Left forelimb (tissue), 1 donor: ENCODE measurements at regions not wholly inside any gene's neighbourhood (a gene's known extent, or its start where the extent isn't known, plus 50 kb on each side); places are given as distances from the start of the nearest gene placed in this dataset.
A peak's percentile ranks its signal among the peaks of the same experiment; 100 is the strongest.
"Not testable (repeated sequence)": the region's sequence is repeated elsewhere in the genome, so short reads cannot be mapped to it uniquely, and the experiment has no call there.

Source experiments
- DNase-seq: peaks from one replicate; pipeline ENCODE4 v3.0.0-alpha.2; 2018; ENCODE audit warnings: low spot score

DNA sequence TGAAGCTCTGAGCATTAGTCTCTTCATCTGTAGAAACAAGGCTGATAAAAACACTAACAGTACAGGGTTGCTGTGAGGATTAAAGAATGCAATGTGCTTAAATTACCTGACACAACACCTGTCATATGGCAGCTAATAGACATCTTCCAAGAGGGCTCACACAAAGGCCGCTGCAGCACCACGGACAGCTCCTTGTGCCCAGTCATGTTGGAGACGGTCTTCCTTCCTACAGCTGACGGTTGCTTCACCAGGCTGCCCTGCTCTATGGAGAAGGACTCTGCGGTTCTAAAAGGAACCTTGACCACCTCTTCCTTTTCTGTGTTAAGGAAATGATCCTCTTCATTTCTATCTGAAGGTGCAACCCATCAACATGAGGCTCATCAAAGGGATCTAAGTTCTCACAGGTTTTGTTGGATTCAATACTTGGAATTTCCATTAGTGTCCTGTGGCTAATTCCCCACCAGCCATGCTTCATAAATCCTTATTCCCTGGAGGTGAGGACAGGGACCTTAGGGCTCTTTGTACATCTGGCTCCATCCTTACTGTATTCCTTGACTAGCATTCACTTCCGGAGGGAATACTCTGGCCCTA is 138.9 kb upstream of the CES5A start:
- no peak for DNase-seq

DNA sequence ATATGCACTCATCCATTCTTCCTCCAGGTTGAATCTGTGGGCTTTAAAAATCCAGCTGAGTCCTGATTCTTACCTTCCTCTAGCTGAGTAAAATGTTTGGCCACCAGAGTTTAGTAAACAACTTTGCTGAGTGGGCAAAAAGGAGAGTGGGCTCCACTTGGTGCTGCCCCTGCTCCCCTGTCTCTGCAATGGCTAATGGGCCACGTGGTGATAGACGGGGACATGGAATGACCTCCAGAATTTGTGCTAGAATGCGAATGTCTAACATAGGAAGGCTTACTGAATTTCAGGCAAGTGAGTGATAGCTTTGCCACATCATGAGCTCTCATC is 137.3 kb upstream of the CES5A start:
- no peak for DNase-seq

DNA sequence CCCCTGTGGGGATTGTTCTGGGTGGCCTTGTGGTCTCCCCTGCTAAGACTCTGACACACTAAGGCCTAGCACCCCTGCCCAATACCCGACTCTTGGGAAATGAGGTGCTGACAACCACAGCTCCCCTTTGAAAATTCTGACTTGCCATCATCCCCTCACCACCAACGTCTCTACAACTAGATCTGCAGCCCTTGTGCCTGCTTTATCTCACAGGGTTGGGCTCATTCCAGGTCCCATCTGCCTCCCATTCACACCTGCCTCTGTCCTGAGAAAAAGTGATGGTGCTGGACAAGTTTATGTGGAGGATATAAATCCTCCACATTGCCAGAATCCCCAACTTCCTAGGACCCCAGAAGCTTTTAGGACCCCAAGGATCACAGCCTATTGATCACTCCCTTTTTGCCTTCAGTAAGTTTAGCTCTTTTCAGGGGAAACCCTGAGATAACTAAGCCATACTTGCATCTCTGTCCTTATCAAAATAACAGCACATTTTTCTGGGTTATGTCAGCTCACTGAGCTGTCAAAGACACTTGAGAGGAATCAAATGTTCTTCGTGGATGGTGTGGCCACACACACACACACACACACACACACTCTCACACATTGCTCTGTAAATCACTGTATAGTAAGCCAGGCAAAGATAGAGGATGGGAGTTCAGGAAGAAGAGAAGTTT is 136.8 kb upstream of the CES5A start:
- no peak for DNase-seq

DNA sequence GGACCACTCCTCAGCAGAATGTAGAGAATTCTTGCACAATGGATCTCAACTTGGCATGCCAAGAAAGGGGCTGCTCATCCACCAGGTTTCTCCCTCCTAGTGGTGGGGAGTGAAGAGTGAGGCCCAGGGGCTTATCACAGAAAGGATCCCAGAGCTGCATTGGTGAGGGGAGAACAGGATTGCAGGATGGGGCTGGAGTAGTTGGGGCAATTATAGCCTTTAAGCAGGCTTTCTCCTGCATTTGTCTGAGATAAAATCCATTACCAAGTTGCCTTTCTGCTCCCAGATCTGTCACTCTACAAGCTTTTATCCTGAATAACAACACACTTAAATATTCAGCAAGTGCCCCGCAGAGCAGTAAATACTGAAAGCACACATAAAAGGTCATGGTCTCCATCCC is 130.8 kb upstream of the CES5A start:
- no peak for DNase-seq

DNA sequence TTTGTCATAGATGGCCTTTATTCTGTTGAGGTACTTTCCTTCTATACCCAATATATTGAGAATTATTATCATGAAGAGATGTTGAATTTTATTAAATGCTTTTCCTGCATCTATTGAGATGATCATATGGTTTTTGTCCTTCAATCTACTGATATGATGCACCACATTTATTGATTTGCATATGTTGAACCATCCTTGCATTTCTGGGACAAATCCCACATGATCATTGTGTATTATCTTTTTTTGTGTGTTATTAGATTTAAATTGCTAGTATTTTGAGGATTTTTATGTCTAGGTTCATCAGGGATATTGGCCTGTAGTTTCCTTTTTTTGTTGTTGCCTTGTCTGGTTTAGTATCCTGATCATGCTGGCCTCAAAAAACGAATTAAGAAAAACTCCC is 124.5 kb upstream of the CES5A start:
- DNase-seq, result no peak

DNA sequence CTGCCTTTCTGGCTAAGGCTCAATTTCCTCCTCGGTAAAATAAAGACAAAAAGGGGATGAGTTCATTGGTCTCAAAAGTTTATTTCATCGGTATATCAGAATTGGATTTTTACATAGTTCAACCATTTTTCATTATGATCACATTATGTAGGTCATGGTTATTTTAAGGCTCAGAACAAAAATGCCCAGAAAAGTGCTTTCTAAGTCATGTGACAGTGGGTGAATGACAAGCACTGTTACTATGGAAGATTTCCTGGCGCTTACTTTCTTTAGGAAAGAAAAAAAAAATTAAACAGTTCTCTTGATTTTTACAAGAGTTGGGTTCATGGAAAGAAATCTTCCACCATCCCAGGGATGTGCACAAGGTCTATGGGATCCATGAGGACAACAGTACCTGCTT is 117.9 kb upstream of the CES5A start:
- no peak for DNase-seq

DNA sequence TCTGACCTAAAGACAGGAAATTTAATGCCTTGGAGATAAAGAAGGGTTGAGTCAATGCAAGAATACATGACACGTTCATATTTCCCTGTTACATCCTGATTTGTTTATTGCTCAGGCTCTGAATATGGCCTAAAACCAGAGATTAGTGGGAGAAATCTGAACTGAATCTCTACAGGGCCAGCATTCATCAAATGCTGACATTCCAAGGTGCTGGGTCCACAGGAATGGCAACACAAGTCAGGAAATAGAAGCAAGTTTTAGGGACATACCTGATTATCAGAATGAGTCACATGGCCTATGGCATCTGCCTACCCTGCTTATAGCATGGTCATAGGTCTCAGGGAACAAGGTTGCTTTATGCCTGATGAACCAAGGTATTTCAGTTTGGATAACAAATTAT is 117.4 kb upstream of the CES5A start:
- no peak for DNase-seq

DNA sequence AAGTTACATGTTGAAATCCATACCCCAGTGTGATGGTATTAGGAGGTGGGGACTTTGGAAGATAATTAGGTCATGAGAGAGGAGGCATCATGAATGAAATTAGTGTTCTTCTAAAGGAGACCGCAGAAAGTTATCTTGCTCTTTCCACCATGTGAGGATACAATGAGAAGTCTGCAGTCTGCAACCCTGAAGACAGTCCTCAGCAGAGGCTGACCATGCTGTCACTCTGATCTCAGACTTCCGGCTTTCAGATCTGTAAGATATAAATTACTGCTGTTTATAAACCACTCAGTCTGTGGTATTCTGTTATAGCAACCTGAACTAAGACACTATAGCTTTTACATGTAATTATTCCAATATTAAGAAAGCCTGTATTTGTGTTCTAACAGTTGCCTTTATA is 116.7 kb upstream of the CES5A start:
- DNase-seq, result no peak

DNA sequence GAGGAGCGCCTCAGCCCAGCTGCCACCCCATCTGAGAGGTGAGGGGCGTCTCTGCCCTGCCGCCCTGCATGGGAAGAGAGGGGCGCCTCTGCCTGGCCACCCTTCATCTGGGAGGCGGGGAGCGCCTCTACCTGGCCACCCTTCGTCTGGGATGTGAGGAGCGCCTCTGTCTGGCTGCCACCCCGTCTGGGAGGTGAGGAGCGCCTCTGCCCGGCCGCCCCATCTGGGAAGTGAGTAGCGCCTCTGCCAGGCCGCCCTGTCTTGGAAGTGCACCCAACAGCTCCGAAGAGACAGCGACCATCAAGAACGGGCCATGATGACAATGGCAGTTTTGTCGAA is 114.4 kb upstream of the CES5A start:
- no peak for DNase-seq

DNA sequence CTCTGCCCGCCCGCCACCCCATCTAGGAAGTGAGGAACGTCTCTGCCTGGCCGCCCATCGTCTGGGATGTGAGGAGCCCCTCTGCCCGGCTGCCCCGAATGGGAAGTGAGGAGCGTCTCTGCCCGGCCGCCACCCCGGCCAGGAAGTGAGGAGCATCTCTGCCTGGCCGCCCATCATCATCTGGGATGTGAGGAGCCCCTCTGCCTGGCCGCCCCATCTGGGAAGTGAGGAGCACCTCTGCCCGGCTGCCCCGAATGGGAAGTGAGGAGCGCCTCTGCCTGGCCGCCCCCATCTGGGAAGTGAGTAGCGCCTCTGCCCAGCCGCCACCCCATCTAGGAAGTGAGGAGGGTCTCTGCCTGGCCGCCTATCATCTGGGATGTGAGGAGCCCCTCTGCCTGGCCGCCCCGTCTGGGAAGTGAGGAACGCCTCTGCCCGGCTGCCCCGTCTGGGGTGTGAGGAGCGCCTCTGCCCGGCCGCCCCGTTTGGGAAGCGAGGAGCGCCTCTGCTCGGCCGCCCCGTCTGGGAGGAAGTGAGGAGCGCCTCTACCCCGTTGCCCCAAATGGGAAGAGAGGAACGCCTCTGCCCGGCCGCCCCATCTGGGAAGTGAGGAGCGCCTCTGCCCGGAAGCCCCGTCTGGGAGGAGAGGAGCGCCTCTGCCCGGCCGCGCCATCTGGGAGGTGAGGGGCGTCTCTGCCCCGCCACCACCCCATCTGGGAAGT is 113.8 kb upstream of the CES5A start:
- not testable (repeated sequence) for DNase-seq

DNA sequence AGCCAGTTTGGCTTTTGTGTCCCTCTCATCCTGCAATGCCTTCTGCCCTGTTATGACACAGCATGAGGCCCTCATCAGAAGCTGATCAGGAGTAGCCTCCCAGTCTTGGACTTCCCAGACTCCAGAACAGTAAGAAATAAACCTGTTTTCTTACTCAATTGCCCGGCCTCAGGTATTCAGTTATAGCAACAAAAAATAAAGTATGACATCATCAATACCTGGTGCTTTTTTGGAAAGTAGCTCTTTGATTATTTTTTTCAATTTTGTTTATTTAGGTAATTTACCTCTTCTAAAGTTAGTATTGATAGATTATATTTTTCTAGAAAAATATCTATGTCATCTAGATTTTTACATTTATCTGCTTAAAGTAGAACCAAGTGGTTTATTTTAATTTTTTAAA is 112.8 kb upstream of the CES5A start:
- DNase-seq, result no peak

DNA sequence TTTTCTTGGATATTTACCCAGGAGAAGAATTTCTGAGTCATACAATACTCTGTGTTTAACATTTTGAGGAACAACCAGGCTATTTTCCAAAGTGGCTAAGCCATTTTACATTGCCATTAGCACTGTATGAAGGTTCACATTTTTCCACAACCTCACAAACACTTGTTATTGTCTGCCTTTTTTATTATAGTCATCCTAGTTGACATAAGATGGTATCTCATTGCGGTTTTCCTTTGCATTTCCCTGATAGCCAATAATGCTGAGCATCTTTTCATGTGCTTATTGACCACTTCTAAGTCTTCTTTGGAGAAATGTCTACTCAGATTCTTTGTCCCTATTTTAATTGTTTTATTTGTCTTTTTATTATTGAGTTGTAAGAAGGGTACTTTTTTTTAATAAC is 107.4 kb upstream of the CES5A start:
- no peak for DNase-seq

DNA sequence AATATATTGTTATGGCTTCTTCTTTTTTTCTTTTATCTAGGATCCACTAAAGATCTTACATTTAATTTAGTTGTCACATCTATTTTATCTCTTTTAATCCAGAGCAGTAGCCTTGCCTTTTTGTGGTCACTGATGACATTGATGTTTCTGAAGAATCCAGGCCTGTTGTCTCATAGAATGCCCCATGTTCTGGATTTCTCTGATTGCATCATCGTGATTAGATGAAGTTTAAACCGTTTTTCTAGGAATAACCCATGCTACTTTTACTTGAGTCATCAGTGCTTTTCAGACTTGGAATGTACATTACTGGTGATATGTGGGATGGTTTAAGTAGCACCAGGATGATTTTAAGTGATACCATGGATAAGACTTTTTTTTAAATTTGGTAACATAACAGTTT is 106.4 kb upstream of the CES5A start:
- no peak for DNase-seq

DNA sequence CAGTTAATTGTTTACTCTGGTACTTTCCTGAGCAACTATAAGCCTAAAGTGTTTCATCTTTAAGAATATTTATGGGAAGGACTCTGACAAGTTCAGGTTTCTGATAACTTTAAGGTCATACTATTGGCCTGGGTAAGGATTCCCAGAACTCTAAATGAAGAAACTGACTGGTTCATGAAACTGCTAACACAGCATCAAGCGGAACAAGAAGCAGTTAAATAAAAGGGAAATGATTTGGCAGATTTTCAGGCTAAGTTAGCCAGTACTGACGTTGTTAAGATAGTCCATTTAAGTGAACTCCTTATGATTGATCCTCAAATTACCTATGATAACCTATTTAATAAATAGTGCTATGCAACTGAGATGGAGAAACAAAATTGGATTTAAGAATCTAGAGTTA is 101.6 kb upstream of the CES5A start:
- DNase-seq, result no peak

DNA sequence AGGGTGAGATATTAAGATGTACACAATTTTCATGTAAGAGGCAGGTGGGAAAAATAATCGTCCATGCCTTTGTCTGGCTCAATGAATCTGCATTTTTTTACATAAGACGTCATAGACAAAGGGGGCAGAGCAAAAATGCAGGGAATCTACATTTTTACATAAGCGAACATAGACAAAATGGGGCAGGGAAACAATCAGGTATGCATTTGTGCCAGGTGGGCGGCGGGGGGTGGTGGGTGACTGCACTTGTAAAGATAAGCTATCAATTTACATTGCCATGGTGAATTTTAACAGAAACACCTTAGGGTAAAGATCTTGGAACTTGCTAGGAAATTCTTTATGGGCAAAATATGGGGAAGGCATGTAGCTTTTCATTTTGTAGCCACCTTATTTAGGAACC is 96.3 kb upstream of the CES5A start:
- DNase-seq, result no peak

DNA sequence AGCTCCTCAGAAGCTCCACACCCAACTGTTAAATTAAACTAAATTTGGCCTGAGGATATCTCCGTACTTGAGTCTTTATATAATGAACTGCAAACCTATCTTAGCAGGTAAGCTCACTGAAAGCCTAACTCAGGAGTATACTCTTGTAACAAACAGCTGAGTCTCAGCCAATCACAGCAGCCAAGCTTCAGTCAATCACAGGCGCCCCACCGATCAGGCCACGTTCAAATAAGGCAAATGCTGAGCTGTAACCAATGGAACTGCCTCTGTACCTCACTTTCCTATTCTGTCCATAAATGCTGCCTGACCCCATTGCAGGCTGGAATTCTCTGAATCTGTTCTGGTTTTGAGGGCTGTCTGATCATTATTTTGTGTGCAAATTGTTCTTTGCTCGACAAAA is 93.0 kb upstream of the CES5A start:
- DNase-seq, result no peak

DNA sequence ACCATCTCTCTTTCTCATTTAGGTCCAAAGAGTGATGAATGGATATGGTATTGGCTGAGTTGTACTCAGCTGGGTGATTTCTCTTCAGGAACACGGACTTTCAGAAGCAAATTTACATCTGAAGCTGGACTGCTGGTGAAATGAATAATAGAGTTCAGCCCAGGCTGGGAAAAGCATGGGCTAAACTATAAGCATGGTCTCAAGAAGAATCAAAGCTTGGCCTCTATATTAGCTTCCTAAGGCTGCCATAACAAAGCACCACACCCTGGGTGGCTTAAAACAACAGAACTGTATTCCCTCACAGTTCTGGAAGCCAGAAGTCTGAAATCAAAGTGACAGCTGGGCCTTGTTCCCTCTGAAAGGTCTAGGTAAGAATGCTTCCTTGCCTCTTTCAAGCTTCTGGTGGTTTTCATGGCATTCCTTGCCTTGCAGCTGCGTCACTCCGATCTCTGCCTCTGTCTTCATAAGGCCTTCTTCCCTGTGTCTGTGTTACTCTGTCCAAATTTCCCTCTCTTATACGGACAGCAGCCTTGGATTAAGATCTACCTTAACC is 89.8 kb upstream of the CES5A start:
- no peak for DNase-seq

DNA sequence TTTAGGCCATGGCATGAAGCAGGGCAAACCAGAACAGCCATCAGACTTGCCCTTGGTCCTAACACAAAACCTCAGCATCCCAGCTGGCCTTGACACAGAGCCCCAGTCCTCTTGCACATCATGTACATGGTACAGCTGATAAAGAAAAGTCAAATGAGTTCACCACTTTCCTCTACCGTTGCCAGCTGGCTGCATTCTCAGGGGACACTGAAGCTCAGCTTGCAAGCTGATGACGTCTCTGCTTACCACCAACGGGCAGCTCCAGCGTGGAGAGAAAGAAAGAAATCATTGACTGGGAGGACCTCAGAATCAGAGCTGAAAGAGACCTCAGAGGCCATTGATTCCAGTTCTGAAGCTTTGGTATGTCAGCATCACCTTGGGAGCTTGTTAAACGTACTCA is 80.7 kb upstream of the CES5A start:
- DNase-seq, result no peak

DNA sequence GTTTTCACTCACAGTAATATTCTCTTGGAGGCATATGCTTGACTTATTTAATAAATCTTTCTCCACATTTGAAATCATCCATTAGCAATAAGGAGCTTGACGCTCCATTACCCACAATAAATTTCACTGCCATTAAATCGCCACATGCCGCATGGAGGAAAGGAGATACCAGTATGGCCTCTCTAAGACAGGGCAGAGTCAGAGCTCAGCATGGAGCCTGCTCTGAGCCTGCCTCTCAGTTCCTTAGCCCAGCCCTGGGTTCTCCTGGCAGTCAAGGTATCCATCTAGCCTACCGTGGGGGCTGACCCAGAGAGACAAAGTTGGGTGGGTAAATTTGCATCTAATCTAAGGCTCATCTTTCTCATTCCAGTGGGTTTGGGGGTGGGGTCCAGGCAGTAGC is 80.3 kb upstream of the CES5A start:
- no peak for DNase-seq

DNA sequence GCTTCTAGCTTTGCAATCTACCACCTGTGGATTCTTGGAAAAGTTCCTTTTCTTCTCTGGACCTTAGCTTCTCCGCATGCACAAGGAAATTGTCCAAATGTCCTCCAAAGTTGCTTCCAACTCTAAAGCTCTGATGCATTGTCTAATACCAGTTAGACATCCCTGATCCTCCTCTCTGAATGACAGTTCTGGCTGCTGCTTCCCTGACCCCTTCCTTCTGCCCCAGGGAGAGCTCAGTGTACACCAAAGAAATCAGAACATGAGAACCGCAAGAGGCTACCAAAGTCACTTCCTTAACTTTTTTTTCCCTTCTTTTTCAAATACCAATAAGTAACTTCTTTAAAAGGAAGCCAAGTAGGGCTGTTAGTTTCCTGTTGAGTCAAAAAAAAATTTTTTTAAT is 79.7 kb upstream of the CES5A start:
- DNase-seq, result no peak

DNA sequence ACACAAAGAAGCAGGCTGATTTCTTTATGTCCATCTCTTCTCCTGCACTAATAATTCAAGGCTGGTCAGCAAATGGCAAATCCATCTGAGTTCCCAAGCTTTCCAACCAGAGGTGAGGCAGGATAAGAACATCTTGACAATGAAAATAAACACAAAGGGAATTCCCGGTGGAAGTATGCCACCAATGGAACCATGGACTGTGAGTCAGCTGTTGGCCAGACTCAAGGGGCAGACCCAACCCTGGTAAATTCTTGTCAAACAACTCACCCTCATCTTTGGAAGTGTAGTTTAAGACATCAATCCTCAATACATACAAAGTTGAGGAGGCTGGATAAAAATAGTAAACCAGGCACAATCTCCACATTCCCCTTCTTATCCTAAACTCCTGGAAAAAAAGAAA is 74.3 kb upstream of the CES5A start:
- DNase-seq, result no peak

DNA sequence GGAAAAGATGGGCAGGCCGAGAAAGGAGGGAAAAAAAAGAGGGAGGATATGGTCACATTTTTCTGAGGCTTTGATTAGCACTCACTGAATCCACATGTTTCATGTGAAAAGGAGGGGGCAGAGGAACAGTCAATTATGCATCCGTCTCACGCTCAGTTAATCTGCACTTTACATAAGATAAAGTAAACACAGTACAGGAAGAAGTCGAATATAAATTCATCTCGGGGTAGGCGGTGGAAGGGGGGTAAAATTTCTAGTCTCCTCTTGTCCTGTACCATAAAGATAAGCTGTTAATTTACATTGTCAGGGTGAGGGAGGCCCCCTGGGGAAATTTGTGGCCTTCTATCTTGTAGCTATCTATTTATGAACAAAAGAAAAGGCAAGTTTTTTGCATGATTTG is 73.1 kb upstream of the CES5A start:
- DNase-seq, result no peak

DNA sequence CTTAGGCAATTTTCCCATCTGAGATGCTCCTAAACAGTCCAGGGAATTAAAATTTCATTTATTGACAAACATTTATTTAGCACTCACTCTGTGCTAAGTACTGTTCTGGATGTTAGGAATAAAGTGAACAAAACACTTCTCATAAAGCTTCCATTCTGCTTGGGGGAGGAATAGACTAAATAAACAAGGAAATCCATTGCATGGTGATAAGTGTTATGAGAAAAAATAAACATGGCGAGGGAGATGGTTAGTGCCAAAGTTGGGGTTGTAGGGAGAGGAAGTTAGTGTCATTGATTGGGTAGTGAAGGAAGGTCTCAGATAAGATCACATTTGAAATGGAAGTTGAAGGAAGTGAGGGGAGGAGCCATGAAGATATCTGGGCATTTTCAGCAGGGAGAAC is 72.2 kb upstream of the CES5A start:
- DNase-seq, result no peak

DNA sequence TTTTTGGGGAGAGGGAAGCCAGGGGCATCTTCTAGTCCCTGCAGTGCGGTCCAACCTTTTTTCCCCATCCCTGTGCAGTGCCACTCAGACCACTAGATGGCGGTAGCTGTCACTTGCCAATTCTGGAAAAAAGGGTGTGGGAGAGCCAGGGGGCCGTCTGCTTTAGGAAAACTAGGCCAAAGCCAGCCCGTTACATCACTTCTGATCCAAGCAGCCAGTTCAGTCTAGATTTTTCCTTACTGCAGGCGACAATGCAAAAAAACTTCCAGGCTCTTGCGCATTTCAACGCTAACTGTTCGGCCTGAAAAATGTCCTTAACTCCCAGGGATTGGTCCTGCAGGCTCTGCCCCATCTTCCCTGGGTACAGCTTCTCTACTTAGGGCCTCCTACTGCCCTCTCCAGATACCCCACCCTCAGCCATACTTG is 69.2 kb upstream of the CES5A start:
- DNase-seq, result peak; percentile 79
